Lung (tissue), 11 donors: ENCODE measurements at regions not wholly inside any gene's neighbourhood (a gene's known extent, or its start where the extent isn't known, plus 50 kb on each side); places are given as distances from the start of the nearest gene placed in this dataset.

ENCODE experiments used
- ATAC-seq: fragments of 200-7000 bp; cut with Tn5 transposase; one replicate; pipeline ENCODE4 v1.9.1; 2020; ENCODE audit warnings: moderate number of reproducible peaks; ENCODE audit not compliant: insufficient read depth, low FRiP score
- DNase-seq, 3 donors: peaks; one replicate each; pipeline ENCODE4 v3.0.0-alpha.2; 2013 to 2017
- H3K27ac ChIP-seq, 2 donors: one replicate each; pipeline ENCODE4 v1.5.1; 2013; ENCODE audit warnings: mild to moderate bottlenecking in 2 of 2, moderate library complexity in 2 of 2, control low read depth in 1 of 2, inconsistent platforms in 1 of 2, low read depth in 1 of 2, low read length in 1 of 2
- H3K27me3 ChIP-seq, 3 donors: one replicate each; pipeline ENCODE4 v1.5.1; 2013; ENCODE audit warnings: low read length in 2 of 3; ENCODE audit not compliant: control insufficient read depth in 3 of 3, insufficient read depth in 3 of 3
- H3K36me3 ChIP-seq, 4 donors: one replicate each; pipeline ENCODE4 v1.5.1; 2013; ENCODE audit warnings: low read length in 4 of 4, mild to moderate bottlenecking in 1 of 4, moderate library complexity in 1 of 4; ENCODE audit not compliant: control insufficient read depth in 4 of 4, insufficient read depth in 4 of 4
- H3K4me1 ChIP-seq, 5 donors: one replicate each; pipeline ENCODE4 v1.5.1; 2013; ENCODE audit warnings: low read length in 5 of 5, mild to moderate bottlenecking in 2 of 5, moderate library complexity in 1 of 5; ENCODE audit not compliant: control insufficient read depth in 5 of 5, insufficient read depth in 5 of 5
- H3K4me3 ChIP-seq: one replicate; pipeline ENCODE4 v1.5.1; 2013; ENCODE audit warnings: mild to moderate bottlenecking, control low read depth, moderate library complexity
- H3K9ac ChIP-seq, 2 donors: one replicate each; pipeline ENCODE4 v1.5.1; 2013; ENCODE audit warnings: low read length in 2 of 2, control low read depth in 1 of 2; ENCODE audit not compliant: insufficient read depth in 1 of 2
- H3K9me3 ChIP-seq, 4 donors: one replicate each; pipeline ENCODE4 v1.5.1; 2013; ENCODE audit warnings: low read length in 3 of 4, mild to moderate bottlenecking in 1 of 4, moderate library complexity in 1 of 4; ENCODE audit not compliant: control insufficient read depth in 4 of 4, insufficient read depth in 3 of 4
- CTCF ChIP-seq: IDR thresholded peaks from 2 replicates; pipeline ENCODE4 v1.5.1; 2012; ENCODE audit warnings: mild to moderate bottlenecking; ENCODE audit errors: control extremely low read depth, extremely low read depth
- WGBS, 2 donors: extraction: QIAGEN DNeasy Blood & Tissue Kit; methylation state at CpG; one replicate each; pipeline ENCODE4 v1.1.7; 2013; 5-methylcytosine and 5-hydroxymethylcytosine counted together
- donor health status: control.
- donor health status: control.
- donor health status: Bipolar disorder and iron deficiency.
- donor health status: healthy.
- donor health status: DM: yes; HTN: yes; CAD: no.

GRCh38 chr1:164256456-164256855 is 302.5 kb upstream of the PBX1 start:
- no peak overlapping the region for H3K9ac ChIP-seq
- 59 to 74% methylated on average over 3 of the region's 3 CpGs for WGBS, 2 donors
- peaks cover 0 to 10% (median 2%) of the 10 kb centered on the region in 4 donors for H3K9me3 ChIP-seq
- no peaks in the 10 kb centered on the region for H3K27me3 ChIP-seq
- H3K27ac ChIP-seq = no peak overlapping the region
- ATAC-seq = no peak
- no peak overlapping the region for H3K4me3 ChIP-seq
- no peaks in the 10 kb centered on the region for H3K36me3 ChIP-seq
- no peak for DNase-seq
- TF ChIP-seq CTCF = no peak
- no peaks in the 10 kb centered on the region for H3K4me1 ChIP-seq

- no peaks in the 10 kb centered on the region for H3K36me3 ChIP-seq
- ATAC-seq = no peak
- peak in 2 of 3 donors; percentile 4 to 24 for DNase-seq
- no peak for TF ChIP-seq CTCF
- no peaks in the 10 kb centered on the region for H3K4me1 ChIP-seq
- H3K27ac ChIP-seq = no peak overlapping the region
- 65 to 74% methylated on average over 2 of the region's 2 CpGs for WGBS, 2 donors
- H3K27me3 ChIP-seq = no peaks in the 10 kb centered on the region
- H3K9me3 ChIP-seq = no peaks in the 10 kb centered on the region
- H3K9ac ChIP-seq = no peak overlapping the region
- no peak overlapping the region for H3K4me3 ChIP-seq
Measured at GRCh38 chr1:164261691-164262240, 297.2 kb upstream of the PBX1 start.

GRCh38 chr1:164263540-164263939 is 295.4 kb upstream of the PBX1 start:
- Histone ChIP-seq H3K36me3 (no peaks in the 10 kb centered on the region), H3K9ac (no peak overlapping the region), H3K9me3 (no peaks in the 10 kb centered on the region), H3K4me3 (no peak overlapping the region), H3K27me3 (no peaks in the 10 kb centered on the region), H3K4me1 (no peaks in the 10 kb centered on the region), H3K27ac (no peak overlapping the region)
- WGBS, 2 donors = 83 to 84% methylated on average over 3 of the region's 3 CpGs
- ATAC-seq (no peak), DNase-seq (no peak)
- no peak for TF ChIP-seq CTCF

GRCh38 chr1:164265232-164265631 is 293.8 kb upstream of the PBX1 start:
- Histone ChIP-seq H3K4me3 (no peak overlapping the region), H3K4me1 (no peaks in the 10 kb centered on the region), H3K27me3 (no peaks in the 10 kb centered on the region), H3K36me3 (no peaks in the 10 kb centered on the region), H3K27ac (no peak overlapping the region), H3K9ac (no peak overlapping the region), H3K9me3 (no peaks in the 10 kb centered on the region)
- DNase-seq (peak in 2 of 3 donors; percentile 22 to 27), ATAC-seq (no peak)
- no peak for TF ChIP-seq CTCF
- WGBS, 2 donors = 50 to 69% methylated on average over 2 of the region's 2 CpGs
